NCI-H510A treated with DMSO at 0.1 percent for 48 hours (cell line): ENCODE measurements at regions not wholly inside any gene's neighbourhood (a gene's known extent, or its start where the extent isn't known, plus 50 kb on each side); places are given as distances from the start of the nearest gene placed in this dataset.
"Not testable (repeated sequence)": the region's sequence is repeated elsewhere in the genome, so short reads cannot be mapped to it uniquely, and the experiment has no call there.

Experiments
- DNase-seq: peaks from one replicate; lab custom pipeline; 2025; lab: John Stamatoyannopoulos, UW

DNA sequence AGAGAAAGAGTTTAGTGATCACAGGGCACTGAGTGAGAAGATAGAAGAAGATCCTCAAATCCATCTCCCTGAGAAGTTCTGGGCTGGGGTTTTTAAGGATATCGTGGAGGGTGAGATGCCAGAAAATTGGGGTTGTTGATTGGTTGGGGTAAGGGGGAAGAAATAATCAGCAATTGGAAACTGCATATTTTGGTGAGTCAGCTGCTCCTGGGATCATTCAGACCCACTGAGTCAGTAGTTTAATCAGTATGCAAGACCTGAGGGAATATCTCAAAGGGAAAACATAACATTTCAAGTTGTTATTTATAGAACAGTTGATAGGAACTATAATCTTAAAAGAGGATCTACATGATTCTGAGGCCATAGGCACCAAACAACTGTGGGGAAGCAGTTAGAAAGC, 183.4 kb downstream of the FCRL5 start:
- not testable (repeated sequence) for DNase-seq

DNA sequence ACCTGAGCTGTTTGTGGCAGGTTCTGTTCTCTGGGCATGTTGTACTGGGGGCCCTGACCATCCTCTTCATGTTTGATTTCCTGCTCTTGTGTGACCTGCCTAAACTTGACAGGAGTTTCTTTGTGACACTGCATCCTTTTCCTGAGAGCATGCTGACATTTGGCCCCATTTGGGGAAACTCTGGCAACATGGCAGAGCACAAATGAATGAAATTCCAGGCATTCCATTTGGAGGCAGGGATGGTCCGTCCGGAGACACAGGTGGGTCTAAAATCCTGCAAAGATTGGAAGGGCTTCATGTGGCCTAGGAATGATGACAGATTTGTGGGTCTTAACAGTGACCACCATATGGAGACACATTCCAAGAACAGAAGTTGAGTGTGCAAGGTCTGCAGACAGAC, 184.0 kb downstream of the FCRL5 start:
- no peak for DNase-seq

DNA sequence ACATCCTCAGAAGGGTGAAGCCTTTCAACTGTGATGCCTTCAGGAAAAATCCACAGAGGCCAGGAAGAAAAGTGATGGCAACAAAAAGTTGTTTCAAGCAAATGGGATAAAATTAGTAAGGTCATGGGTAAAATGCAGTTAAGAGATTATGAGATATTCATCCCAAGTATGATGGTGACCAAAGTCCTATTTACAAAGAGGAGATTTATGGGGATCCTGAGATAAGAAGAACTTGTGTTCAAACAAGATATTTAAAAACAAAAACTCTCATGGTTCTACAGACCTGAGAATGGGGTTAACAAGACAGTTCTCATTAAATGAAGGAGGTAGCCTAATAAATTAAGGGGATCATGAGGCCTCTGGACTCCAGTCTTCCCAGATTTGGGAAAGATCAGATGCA, 184.4 kb downstream of the FCRL5 start:
- DNase-seq: no peak

DNA sequence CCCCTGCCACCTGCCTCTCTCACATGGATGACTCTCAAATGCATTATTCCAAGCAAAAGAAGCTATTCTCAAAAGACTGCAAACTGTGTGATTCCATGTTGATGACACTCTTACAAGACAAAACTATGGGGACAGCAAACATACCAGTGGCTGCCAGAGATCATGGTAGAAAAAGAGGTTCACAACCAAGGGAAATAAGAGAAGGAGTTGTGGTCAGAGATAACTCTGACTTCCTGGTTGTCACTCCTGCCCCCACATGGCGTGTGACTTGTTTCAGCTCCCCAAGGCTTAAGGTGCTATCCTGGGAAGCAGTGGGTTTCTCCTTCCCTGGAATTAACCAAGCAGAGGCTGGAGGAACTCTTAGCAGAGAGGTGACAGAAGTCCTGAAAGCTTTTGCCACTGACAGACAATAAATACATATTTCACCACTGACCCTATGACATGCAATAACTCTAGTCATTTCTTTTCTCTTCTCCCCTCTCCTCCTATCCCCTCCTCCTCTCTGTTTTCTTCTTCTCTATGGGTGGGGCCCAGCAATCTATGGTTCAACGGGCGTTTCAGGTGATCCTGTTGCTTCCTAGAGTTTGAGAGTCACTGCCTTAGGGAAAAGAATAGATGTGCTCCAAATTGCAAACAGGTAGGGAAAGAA, 185.1 kb downstream of the FCRL5 start:
- DNase-seq: no peak

DNA sequence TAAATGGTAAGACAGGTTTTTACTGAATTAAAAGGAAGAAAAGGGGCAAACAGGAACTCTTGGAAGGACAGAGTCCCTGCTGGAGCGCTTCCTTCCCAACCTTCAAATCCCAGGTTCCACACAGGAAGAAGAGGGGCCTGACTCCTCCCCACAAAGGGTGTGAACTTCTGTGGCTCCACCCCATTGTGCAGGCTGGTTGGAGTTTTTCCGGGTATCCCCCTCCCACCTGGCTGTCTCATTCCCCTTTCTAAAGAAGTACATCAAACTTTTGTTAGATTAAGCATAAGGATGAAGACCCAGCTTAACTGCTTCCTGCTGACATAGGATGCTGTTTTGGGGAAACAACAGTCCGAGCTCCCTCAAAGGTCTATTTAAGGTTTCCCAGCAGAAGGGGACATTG, 187.7 kb downstream of the FCRL5 start:
- DNase-seq: no peak

DNA sequence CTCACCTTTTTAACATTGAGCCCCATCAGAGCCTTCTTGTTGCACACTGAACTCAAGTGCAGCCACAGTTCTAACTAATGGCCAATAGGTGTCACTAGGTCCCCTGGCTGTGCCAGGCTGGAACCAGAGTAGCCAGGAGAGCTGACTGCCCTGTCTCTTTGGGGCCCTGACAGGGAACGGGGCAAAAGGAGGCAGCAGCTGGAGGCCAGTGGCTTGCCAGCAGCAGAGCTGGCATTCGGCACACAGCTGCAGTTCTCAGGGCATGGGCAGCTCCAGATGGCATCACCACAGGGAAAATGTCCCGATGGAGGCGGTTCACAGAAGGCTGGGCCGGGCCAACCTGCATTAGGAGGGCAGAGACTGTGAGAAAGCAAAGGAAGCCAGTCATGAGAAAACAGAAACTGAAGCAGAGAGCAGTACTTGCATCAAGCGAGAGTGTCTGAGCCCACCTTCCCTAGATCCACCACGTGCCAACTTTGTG, 188.6 kb downstream of the FCRL5 start:
- peak; percentile 35 for DNase-seq

DNA sequence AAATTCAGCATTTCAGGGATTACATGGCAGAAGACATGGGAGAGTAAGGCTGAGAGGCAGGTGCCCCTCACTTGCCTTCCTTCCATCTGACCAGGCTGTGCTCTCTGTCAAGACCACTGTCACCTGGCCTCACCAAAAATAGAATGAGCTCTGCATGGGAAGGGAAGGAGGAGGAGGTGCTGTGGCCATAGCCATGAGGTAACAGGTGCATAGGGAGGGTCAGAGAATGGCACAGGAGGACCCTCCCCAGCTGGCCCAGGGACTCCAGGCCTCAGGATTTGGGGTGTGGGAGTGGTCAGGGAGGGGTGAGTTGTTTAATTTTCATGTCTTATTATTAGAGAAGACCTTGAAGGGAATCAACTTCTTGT, 192.3 kb downstream of the FCRL5 start:
- peak; percentile 94 for DNase-seq

DNA sequence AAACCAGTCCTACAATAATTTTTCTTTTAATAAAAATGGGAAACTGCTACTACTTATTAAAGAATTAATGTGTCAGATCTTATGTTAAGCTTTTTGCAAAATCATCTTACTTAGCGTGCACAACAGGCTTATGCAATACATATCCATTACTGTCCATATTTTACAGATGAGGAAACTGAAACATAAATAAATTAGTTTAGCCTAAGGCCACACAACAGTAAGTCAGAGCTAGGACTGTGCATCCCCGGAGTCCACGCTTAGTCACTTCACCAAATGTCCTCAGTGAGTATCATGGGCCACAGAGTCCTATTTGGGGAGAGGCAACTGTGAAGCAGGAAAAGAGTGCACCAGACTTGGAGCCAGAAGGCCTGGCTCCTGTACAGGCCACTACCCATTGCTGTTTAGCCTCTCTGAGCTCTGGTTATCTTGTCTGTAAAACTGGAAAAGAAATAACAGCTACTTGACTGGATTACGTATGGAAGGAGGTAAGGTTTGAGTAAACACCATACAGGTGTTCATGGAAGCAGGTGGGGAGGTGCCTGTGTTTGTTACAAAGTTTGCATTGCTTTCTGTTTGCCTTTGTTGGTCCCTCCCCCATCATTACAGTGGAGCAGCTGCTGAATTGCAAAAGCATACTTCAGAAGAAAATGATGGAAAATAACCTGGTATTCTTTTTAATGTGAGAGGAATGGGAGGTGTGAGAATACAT, 192.8 kb downstream of the FCRL5 start:
- DNase-seq: peak; percentile 98

DNA sequence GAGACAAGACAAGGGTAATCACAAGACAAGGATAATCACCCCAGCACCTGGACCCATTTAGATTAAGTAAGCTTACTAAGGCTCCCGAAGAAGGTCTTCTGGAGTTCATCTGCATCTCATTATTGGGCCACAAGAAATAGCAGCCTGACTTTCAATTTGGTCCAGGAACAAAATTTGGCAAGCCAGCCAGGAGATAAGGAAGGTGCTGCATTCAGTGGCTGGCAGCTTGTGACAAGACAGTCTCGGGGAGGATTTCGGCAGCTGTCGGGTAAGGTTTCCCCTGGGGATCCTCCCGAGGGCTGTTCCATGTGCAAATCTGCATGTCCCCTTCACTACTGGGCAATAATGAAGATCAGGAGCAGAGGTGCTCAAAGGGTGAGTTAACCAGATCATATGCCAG, 195.2 kb downstream of the FCRL5 start:
- no peak for DNase-seq

DNA sequence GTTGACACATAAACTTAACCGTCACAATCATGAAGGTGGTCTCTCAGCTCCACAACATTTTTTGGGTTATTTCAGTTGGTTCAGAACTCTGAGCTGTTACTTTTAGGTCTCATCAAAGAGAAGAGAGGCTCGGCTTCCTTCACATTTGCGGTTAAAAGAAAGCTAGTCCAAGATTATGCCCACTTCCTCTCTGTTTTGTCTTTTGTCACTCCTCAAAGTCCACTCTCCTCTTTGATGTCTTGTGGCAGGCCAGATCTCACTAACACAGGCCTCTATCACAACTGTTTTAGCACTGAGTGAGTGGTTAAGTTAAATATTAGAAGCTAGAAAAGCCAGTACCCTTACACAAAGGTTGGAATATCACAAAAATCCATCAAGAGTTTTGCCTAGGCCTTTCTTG, 195.7 kb downstream of the FCRL5 start:
- no peak for DNase-seq

DNA sequence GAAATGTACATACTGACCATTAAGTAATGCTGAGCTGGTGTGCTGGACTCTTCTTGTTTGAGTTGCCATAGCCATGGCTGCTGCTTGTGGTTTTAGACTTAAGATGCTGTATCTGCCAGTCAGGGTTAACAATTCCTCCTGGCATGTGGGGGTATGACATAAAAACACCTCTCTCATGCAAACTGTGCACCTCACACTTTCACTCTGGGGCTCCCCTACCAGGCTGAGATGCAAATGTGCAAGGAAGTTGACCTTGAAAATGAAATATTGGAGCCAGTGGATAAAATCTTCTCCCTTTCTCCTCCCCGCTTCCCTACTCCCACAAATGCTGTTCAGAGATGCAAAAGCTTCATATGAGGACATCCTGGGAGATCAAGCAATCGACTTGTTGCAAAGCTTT, 198.8 kb downstream of the FCRL5 start:
- no peak for DNase-seq

DNA sequence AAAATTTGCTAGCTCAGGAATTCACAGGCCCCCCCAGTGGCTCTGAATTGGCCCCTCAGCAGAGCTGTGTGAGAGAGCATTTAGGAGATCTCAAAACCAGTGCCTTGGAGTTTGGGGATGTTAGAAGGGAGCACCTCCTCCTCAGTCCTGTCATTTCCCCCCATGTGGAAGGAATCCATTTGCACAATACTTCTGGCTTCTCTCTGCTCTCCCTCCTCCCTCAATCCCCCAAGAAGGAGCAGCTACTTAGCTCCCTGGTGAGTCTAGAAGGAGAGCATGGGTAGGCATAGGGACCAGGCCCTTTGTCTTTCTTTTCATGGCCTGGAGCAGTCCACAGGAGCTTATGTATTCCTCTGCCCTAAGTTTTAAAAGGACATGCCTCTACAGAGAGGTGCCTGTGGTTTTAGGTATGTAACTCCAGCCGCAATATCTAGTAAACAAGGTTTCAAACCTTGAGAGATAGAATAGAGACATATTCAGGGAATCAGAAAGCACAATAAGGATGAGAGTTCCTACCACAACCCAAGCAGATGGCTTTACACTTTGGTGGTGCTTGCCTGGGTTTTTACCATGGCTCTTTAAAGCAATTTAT, 199.4 kb downstream of the FCRL5 start:
- no peak for DNase-seq

DNA sequence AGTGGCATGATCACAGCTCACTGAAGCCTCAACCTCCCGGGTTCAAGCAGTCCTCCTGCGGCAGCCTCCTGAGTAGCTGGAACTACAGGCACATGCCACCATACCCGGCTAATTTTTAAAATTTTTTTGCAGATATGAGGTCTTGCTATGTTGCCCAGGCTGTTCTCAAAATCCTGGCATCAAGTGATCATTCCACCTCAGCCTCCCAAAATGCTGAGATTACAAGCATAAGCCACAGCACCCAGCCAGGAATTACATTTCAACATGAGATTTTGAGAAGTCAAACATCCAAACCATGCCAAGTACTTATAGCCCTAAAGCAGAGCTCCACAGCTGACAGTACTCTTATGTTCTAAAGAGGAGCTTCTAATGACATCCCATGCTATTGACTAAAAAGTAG, 200.1 kb downstream of the FCRL5 start:
- DNase-seq: no peak

DNA sequence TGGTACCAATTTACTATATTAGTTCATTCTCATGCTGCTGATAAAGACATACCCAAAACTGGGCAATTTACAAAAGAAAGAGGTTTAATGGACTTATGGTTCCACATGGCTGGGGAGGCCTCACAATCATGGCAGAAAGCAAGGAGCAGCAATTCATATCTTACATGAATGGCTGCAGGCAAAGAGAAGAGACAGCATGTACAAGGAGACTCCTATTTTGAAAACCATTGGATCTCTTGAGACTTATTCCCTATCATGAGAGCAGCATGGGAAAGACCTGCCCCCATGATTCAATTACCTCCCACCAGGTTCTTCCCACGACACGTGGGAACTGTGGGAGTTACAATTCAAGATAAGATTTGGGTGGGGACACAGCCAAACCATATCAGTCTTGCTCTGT, 200.5 kb downstream of the FCRL5 start:
- DNase-seq: not testable (repeated sequence)

DNA sequence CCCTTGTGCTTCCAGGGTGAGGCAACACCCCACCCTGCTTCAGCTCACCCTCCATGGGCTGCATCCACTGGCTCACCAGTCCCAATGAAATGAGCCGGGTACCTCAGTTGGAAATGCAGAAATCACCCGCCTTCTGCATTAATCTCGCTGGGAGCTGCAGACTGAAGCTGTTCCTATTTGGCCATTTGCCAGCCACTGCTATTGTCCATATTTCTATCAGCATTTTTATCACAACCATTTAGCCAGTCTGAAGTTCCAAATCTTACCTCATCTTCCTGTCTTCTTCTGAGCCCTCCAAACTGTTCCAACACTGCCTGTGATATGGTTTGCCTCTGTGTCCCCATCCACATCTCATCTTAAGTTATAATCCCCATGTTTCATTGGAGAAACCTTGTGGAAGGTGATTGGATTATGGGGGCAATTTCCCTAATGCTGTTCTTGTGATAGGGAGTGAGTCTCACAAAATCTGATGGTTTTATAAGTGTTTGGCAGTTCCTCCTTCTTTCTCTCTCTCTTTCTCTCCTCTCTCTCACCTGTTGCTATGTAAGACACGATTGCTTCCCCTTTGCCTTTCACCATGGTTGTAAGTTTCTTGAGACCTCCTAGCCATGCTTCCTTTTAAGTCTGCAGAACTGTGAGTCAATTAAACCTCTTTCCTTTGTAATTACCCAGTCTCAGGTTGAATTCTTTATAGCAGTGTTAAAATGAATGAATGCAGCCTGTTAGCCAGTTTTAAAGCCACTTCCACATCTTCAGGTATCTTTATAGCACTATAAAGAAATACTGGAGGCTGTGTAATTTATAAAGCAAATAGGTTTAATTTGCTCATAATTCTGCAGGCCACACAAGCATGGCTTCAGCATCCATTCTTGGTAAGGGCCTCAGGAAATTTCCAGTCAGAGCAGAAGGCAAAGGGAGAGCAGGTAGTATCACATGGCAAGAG, 203.5 kb downstream of the FCRL5 start:
- no peak for DNase-seq

DNA sequence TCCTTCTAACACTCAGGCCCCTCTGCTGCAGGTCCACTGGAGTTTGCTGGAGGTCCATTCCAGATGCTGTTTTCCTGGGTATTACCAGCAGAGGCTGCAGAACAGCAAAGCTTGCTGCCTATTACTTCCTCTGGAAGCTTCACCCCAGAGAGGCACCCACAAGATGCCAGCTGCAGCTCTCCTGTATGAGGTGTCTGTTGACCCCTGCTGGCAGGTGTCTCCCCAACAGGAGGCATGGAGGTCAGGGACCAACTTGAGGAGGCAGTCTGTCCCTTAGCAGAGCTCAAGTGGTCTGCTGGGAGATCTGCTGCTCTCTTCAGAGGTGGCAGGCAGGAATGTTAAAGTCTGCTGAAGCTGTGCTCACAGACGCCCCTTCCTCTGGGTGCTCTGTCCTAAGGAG, 204.8 kb downstream of the FCRL5 start:
- no peak for DNase-seq

DNA sequence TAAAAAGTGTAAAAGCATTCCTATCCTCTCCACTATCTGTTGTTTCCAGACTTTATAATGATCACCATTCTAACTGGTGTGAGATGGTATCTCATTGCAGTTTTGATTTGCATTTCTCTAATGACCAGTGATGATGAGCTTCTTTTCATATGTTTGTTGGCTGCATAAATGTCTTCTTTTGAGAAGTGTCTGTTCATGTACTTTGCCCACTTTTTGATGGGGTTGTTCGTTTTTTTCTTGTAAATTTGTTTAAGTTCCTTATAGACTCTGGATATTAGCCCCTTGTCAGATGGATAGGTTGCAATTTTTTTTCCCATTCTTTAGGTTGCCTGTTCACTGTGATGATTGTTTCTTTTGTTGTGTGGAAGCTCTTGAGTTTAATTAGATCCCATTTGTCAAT, 199.6 kb upstream of the ETV3 start:
- not testable (repeated sequence) for DNase-seq

DNA sequence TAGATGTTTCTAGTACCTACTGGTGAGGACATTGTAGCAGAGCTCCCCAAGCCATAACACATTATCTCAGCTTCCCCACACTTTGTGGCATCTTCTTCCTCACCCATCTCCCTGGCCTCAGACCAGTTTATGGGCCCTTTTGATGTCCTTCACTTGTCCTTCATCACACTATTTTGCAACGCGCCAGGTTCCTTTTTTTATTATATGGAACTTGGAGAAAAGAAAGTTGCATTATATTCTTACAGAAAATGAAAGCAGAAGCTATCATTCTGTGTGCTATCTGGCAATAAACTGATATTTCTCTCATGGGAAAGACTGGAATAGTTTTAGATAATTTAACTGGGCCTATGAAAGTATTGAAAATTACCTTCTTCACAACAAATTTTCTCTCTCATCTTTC, 196.9 kb upstream of the ETV3 start:
- DNase-seq: no peak

DNA sequence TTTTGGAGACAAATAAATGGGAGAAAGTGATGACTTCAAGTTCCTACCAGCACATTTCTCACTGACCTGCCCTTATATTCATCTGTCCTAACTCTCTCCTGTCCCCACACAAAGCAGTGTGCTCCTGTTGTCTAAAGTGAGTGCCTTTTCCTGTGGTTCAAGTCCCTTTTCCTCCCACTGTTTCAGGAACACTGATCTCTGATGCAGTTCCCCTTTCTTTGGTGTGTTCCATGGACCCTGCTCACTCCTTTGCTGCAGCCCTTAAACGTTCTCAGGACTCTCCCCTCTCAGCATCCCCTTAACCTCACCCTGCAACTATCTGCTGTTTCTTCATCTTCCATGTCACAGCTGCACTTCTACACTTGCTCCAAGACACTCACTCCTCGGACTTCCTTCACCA, 195.8 kb upstream of the ETV3 start:
- no peak for DNase-seq

DNA sequence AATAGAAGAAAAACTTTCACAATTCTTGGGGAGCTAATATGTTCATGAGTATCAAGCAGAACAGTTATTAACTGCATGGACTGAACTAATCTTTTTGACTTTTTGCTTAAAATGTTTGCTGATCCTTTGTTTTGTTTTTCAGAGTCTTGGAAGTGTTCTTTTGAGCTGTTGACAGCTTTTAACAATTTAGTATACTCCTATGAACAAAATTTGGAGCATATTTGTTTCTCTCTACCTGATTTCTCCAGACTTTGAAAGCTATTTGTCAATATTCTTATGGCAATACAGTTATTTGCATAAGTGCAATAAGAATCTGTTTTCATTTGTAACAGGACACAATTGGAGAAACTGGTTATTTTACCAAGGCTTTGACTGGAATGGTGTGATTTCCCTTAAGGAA, 192.0 kb upstream of the ETV3 start:
- DNase-seq: not testable (repeated sequence)

DNA sequence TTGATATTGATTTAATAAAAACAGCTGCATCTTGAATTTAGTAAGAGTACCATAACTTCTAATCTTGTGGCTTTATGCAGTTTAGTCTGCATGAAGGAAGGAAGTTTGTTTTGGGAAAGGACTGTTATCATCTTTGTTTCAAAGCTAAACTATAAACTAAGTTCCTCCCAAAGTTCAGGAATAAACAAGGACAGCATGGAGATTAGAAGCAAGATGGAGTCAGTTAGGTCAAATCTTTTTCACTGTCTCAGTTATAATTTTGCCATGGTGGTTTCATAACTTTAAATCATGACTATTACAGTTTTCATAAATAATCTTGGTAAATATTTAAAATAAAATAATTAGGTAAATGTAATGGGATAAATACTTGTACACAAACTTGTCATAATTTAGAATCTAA, 189.9 kb upstream of the ETV3 start:
- DNase-seq: not testable (repeated sequence)

DNA sequence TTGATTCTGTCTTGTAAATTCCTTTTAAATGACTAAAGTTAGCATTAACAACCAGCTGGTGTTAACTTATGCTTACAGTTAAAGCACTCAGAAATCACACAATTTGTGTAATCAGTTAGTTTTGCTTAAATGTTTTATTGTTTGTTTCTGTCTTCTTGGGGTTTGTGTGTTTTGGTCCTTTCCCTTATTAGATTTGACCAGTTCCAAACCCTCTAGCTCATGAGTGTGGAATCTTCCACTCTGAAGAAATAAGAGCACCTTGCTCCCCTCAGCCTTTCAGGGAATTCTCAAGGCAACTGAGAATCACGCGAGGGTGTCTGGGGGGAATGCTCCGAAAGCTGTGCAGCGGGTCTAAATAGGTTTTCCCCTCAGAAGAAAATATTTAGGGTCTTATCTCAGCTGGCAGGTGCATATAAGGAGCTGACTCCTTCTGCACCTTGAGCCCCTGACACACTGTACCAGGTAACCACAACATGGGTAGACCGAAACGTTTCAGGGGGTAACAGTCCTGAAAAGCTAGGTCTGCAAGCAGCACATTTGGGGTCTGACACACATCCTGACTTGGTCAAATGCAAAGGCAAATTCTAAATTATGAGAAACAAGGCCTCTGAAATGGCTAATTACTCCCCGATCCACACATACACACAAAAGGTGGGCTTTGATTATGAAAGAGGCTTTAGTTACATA, 188.1 kb upstream of the ETV3 start:
- DNase-seq: no peak
